Transverse colon (tissue), 4 donors: ENCODE measurements at regions not wholly inside any gene's neighbourhood (a gene's known extent, or its start where the extent isn't known, plus 50 kb on each side); places are given as distances from the start of the nearest gene placed in this dataset.

Source experiments
- EP300 ChIP-seq: sonication (generic); formaldehyde crosslinking; IDR thresholded peaks from one replicate; pipeline ENCODE4 v1.6.1; 2017; ENCODE audit warnings: antibody characterized with exemption, low read depth
- POLR2A ChIP-seq: fragments of 450-650 bp; IDR thresholded peaks from one replicate; pipeline ENCODE4 v1.6.1; 2016; ENCODE audit warnings: antibody characterized with exemption, mild to moderate bottlenecking, moderate library complexity
- POLR2AphosphoS5 ChIP-seq, 3 donors: sonication (generic); formaldehyde crosslinking; IDR thresholded peaks; one replicate each; pipeline ENCODE4 v1.6.1; 2016; ENCODE audit warnings: antibody characterized with exemption in 3 of 3
- TF ChIP-seq, protein P1 (sequence below), 5 experiments: fragments of 200-600 bp in 3 of 5; fragments of 450-650 bp in 2 of 5; sonication (generic) in 3 of 5; IDR thresholded peaks; 1 replicate in 2 of 5; 2 replicates in 3 of 5; pipeline ENCODE4 v1.5.1; 2016 to 2017; ENCODE audit warnings: antibody characterized with exemption in 5 of 5, inconsistent platforms in 3 of 5, mild to moderate bottlenecking in 2 of 5, moderate library complexity in 1 of 5

DNA sequence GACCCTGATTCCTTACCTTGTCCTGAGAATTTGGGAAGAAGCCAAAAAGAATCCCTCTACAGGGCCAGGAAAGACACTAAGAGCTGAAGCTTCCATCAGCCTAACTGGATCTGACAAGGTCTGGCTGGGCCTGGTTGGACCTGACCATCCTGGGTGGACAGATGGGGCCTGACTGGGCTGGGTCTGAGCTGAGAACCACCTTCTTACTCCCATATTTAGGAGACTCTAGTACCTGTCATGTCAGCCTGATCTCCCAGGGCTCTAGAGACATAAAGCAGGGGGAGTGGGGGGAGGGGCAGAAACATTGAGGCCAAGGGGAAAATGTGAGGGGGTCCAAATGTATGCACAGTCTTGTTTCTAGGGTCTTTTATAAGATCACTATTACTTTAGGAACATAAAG lies 129.9 kb downstream of the BUD13 start:
- TF ChIP-seq, protein P1, sequence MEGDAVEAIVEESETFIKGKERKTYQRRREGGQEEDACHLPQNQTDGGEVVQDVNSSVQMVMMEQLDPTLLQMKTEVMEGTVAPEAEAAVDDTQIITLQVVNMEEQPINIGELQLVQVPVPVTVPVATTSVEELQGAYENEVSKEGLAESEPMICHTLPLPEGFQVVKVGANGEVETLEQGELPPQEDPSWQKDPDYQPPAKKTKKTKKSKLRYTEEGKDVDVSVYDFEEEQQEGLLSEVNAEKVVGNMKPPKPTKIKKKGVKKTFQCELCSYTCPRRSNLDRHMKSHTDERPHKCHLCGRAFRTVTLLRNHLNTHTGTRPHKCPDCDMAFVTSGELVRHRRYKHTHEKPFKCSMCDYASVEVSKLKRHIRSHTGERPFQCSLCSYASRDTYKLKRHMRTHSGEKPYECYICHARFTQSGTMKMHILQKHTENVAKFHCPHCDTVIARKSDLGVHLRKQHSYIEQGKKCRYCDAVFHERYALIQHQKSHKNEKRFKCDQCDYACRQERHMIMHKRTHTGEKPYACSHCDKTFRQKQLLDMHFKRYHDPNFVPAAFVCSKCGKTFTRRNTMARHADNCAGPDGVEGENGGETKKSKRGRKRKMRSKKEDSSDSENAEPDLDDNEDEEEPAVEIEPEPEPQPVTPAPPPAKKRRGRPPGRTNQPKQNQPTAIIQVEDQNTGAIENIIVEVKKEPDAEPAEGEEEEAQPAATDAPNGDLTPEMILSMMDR (IDR thresholded peaks at IDR 0.05): no peak
- TF ChIP-seq EP300: no peak
- no peak for TF ChIP-seq POLR2AphosphoS5 (IDR thresholded peaks at IDR 0.05)
- no peak for TF ChIP-seq POLR2A
